DMS153 treated with DMSO at 0.1 percent for 48 hours (cell line): ENCODE measurements at regions not wholly inside any gene's neighbourhood (a gene's known extent, or its start where the extent isn't known, plus 50 kb on each side); places are given as distances from the start of the nearest gene placed in this dataset.

Experiments
- DNase-seq: peaks from one replicate; lab custom pipeline; 2025; ENCODE audit not compliant: unreplicated experiment; lab: John Stamatoyannopoulos, UW

GRCh38 chr2:78561876-78562275, 463.6 kb upstream of the REG3G start:
- no peak for DNase-seq

GRCh38 chr2:78564666-78565065, 460.8 kb upstream of the REG3G start:
- DNase-seq, result no peak

DNA sequence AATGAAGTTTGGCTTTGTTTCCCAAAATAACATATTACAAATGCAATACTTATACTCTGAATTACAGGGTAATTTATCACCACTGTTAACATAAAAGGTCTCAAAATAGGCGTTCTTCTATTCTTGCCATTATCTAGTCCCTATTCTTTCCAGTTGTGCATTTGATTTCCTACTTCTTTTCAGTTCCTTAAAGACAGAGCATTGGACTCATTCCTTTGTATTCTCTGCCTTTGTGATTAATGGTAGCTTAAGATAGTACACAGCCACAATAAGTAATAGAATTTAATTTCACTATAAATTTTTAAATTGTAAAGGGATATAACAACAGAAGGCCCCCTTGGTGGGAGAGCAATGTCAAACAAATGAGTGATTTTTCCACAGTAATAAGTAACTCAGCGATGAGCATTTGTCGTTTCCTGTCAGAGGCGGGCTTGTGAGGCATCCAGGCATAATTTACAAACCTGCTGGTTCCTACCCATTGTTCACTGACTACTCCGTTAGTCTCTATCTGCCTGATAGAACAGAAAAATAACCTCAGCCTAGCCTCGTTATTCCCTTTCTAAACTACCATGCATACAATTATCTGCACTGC, 456.6 kb upstream of the REG3G start:
- DNase-seq, result no peak

- no peak for DNase-seq
Measured at GRCh38 chr2:78576409-78576808, 449.1 kb upstream of the REG3G start.

DNA sequence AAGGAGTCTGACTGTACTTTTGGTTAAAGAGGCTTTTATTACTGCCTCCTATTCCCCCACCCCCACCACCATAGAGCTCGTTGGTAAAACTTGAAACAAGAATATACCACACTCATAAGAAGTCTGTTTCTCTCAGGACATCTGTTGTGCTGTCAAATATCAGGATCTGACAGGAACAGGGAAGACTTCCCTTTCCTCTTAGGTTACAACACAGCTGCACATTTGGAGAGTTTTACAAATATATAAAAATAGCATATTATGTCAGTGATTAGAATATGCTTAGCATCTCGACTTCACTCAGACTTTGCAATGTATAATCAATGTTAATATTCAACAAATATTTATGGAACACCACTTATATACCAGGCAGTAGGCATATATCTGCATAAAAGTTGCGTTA, 439.6 kb upstream of the REG3G start:
- DNase-seq, result no peak

GRCh38 chr2:78586316-78586715, 439.2 kb upstream of the REG3G start:
- no peak for DNase-seq

DNA sequence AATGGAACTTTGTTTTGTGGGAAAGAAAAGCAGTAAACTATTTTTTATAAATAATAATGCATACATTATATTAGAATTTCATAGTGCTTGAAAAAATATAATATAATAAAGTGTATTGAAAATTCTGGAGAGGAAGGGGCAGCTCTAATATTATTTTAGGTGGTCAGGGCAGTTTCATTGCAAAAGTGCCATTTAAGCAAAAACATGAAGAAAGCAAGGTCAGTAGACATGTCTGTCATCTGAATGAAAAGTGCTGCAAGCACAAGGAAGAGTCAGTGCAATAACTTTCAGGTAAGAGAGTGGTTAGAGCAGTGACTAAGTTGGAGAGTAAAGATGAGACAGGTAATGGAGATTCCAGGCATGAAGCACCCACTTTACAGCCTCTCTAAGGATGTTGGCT, 435.6 kb upstream of the REG3G start:
- DNase-seq, result no peak

DNA sequence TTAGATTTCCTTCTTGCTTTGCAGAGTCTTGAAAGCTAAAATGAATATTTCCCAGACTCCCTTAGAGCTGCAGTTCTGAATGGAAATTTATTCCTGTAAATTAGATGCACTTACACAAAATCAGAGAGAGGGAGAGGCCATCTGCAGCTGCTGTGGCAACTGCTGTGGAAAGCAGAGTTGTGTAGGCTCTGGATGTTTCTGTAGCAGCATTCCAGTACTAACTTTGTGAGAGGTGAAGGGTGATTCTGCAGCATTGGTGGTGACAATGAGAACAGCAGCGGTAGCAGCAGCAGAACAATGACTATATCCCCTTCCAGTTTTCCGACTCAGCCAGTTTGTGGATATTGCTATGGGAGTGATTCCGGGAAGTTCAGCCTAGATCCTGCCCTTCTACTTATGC, 433.0 kb upstream of the REG3G start:
- no peak for DNase-seq

DNA sequence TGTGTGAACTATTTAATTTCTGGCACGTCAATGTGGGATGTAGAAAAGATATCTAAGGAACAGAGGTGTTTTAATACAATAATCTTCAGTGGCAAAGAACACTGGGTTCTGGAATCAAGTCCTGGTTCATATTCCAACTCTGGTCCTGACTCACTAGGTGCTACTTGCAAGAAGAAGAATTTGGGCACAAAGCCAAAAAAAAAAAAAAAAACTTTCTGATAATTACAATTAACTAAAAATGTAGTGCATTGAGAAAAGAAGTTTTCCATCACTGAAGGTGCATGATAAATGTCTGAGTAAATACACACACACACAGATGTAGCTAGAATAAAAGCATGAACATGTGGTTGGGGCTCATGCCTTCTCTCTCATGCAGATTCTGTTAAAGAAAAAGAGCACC, 424.4 kb upstream of the REG3G start:
- DNase-seq, result no peak

GRCh38 chr2:78602862-78603261, 422.6 kb upstream of the REG3G start:
- no peak for DNase-seq

DNA sequence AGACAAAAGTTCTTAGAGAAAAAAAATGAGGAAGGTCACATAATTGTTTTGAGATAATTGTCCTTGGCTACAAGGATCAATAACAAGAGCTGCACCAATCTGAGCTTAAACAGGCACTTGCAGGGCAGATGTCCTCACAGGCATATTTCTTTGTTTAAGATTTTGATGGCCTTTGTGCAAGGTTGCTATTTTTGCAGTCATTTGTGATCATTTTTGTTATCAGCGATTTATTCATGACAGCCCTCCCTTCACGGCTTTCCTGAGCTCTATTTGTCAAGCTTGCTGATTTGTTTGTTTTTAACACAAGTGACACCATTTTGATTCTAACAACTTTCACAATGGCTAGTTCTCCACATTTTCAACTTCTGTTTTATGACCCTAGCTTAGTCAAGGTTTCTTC, 418.6 kb upstream of the REG3G start:
- DNase-seq, result no peak

DNA sequence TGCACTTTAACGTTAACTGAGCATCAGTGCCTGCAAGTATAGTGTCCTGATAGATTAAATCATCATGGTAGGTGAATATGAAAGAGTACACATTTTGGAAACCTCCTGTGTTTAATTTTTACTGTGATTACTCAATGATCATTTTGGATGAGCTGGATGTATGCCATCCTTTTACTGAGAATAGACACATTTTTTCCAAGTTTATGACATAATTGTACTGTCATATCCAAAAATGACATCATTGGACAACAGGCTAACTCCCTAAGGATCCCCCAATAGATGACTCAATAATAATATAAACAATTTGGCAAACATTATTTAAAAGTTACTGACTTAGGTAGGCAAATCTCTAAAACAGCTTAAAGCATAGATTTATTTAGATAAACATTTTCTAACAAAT, 410.8 kb upstream of the REG3G start:
- no peak for DNase-seq

GRCh38 chr2:78615956-78616355, 409.5 kb upstream of the REG3G start:
- DNase-seq, result no peak

DNA sequence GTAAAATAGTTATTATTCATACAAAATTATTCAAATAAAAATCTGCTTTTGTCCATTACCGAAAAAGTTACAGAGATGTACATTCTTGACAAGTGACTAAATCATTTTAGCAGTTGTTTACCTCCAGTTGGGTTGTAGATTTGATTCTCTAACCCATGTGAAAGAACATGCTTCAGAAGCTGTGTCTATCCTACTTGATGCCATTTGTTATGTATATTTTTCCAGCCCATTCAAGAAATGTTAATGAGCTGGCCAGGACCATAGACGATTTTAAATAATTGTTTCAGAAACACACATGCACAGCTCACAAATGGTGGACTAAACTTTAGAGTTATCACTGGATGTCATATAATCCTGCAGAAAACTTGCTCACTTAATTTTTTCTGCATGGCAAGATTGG, 391.1 kb upstream of the REG3G start:
- DNase-seq, result no peak

DNA sequence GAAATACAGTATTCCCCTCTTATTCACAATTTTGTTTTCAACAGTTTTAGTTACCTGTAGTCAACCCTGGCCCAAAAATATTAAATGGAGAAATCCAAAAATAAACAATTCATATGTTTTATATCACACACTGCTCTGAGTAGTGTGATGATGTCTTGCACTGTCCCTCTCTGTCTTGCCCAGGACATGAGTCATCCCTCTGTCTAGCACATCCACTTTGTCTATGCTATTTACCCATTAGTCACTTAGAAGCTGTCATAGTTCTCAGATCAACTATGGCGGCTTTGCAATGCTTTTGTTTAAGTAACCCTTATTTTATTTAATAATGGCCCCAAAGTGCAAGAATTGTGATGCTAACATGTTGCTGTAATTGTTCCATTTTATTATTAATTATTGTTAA, 380.6 kb upstream of the REG3G start:
- no peak for DNase-seq

DNA sequence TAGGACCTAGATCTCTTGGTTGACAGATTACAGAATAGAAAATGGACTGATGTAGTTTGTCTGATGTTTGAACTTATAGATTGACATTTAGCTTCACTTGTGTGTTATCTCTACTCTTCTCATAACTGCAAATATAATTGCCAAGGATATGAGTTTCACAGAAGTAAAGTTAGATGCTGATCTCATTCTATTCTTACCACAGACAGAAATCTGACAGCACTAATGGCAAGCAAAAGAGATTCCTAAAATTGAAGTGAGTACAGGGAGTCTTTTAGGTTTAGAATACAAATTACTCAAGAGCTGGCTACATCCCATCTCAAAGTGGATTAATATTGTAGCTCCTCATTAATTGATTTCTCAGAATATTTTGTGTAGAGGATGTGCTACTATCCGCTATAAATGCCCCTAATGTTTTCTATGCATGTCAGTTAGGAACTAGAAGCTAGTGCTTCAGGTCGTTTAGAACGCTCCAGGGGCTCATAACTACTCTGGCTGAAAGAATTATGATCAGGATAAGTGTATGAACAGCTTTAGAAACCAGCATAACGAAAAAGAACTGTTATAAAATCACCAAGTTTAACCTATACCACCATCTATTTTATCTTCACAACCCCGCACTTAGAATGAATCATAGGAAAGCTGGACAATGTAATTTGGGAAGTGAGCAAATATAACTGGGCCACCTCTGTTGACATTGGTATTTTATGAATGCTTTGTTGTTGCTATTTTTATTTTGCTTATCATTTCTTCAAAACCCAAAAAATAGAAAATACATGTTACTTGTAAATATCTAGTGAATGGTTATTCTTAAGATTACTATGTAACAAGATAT, 378.8 kb upstream of the REG3G start:
- no peak for DNase-seq

DNA sequence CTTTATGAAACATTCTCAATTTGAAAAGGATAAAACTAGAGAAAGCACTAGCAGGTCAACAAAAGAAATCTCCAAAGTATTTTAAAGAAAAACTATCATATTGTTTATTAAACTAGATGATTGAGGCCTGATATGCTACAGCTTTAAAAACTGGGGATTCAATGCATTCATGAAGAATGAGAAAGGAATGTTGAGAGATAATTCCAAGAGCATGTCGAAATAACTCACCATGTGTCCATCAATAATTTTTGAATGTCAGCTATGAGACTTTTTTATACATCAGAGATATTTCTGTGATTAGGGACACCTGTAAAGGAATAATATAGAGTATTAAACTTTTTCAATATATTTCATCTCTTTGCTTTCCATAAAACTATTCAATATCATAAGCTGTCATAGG, 376.9 kb upstream of the REG3G start:
- DNase-seq, result no peak

GRCh38 chr2:78654941-78655340, 370.6 kb upstream of the REG3G start:
- DNase-seq, result no peak

- DNase-seq, result no peak
Measured at GRCh38 chr2:78676921-78677696, 348.4 kb upstream of the REG3G start.

DNA sequence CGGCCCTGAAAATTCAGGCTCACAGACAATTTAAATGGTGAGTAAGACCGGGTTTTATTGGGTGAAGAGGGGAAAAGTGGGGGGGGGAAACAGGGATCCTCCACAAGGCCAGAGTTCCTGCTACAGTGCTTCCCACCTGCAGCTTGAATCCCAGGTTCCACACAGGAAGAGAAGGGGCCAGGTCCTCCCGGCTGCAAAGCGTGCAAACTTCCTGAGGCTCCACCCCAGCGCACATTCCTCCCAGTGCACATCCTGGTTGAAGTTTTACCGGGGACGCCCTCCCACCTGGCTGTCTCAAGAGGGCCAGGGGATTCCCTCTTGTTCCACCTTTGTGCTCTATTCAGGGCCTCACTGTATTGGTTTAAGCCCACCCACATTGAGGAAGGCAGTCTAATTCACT, 347.7 kb upstream of the REG3G start:
- DNase-seq, result no peak

DNA sequence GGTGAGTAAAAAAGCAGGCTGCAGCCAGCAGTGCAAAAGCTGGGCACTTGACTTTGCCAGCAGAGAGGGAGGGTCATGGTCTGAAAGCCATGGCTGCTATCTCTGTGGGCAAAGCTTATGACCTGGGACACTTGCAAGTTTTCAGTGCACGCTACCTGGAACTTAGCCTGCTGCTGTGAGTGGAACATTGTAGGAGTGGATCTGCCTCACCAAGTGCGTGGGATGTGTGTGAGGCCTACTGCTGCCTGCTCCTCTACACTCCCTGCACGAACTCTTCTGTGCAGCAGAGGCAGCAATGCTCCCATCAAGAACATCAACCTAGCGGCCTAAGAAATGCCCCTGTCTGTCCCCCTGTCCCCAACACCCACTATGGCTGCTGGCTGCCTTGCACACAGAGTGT, 344.1 kb upstream of the REG3G start:
- no peak for DNase-seq

- DNase-seq, result no peak
Measured at GRCh38 chr2:78682781-78683180, 342.7 kb upstream of the REG3G start.
